HL-60 (cell line): ENCODE measurements at regions not wholly inside any gene's neighbourhood (a gene's known extent, or its start where the extent isn't known, plus 50 kb on each side); places are given as distances from the start of the nearest gene placed in this dataset.

Experiments
- CTCF ChIP-seq: IDR thresholded peaks from one replicate; pipeline ENCODE4 v1.5.1; 2011; ENCODE audit warnings: low read length, control low read depth, inconsistent platforms; ENCODE audit not compliant: insufficient read depth
- GABPA ChIP-seq: IDR thresholded peaks from 2 replicates; pipeline ENCODE4 v1.6.1; 2012; ENCODE audit warnings: low read depth
- SPI1 ChIP-seq: IDR thresholded peaks from 2 replicates; pipeline ENCODE4 v1.6.1; 2012; ENCODE audit warnings: low read depth, mild to moderate bottlenecking, borderline replicate concordance

DNA sequence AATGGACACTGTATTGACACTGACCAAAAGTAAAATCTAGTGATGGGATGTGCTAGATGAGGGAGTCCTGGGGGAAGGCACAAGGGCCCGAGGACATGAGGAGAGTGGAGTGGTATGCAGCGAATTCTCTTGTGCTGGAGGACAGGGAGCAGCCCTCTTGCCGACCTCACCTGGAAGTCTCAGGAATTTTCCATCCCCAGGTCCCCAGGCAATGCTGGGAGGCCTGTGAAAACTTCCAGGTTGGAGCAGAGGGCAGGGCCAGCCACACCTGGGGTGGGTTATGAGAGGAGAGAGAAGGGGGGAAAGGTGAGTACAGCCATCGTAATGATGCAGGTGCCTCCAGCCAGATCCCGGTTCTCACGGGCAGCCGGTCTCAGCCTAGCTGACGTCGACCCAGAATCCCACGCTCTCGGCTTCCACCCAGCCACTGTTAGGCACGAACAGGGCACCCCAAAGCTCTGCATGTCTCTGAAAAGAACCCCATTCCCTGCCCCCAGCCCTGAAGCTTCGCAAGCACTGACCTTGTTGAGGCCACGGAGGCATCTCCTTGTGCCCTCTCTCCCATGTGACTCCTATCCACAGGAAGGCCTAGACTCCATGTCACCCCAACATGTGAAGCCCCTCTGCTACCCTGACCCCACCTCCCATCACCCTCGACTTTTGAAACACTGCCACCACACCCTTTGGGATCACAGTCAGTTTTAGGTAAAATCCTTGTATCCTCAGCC lies 239.7 kb upstream of the MYO3A start:
- TF ChIP-seq CTCF = no peak
- TF ChIP-seq GABPA = no peak
- no peak for TF ChIP-seq SPI1
